ENCODE measurements at regions not wholly inside any gene's neighbourhood (a gene's known extent, or its start where the extent isn't known, plus 50 kb on each side); places are given as distances from the start of the nearest gene placed in this dataset.

DNA sequence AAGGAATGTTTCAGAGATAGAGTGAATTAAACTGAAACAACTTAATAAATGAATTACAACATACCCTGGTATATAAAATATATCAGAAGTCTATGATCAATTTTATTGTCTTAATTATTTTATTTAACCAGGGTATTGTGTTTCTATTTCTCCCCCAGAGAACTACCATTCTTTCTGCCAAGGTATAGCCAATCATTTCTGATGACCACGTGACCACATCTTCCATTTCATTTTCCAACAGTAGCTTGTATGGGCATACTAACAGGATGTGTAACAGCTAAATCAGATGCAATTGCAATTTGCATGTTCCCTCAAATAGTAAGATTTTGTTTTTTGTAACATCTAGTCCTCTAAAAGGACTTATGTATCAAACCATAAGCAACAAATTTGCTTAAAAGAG, 123.9 kb upstream of the COL1A2 start:
- H3K4me1 ChIP-seq (ENCODE audit: control insufficient read depth, insufficient read depth, low read length) = no peaks in the 10 kb centered on the region
- H3K27ac ChIP-seq (ENCODE audit: low read length) = no peak overlapping the region
- peaks cover 0 to 2% of the 10 kb centered on the region in 2 donors for H3K27me3 Mint-ChIP-seq (ENCODE audit: low read depth in 2 of 2)
- H3K36me3 ChIP-seq (ENCODE audit: control insufficient read depth, insufficient read depth, low read length) = no peaks in the 10 kb centered on the region
- ATAC-seq = no peak
- H3K36me3 Mint-ChIP-seq = no peaks in the 10 kb centered on the region
- no peaks in the 10 kb centered on the region for H3K27me3 ChIP-seq (ENCODE audit: control insufficient read depth, insufficient read depth, low read length)
- H3K9me3 ChIP-seq (ENCODE audit: control insufficient read depth, insufficient read depth, low read length) = no peaks in the 10 kb centered on the region
- intact Hi-C loops (cut with micrococcal nuclease) = no loop called here
- 75% methylated on average over 1 of the region's 1 CpG for WGBS (ENCODE audit: insufficient coverage)
- no peaks in the 10 kb centered on the region for H3K4me1 Mint-ChIP-seq
- no peak overlapping the region for H3K27ac Mint-ChIP-seq
- no peak overlapping the region for H3K4me3 ChIP-seq (ENCODE audit: low read length)
- DNase-seq = no peak
- no peaks in the 10 kb centered on the region for H3K9me3 Mint-ChIP-seq
- no peak overlapping the region for H3K4me3 Mint-ChIP-seq
- TF ChIP-seq CTCF (IDR thresholded peaks at IDR 0.05) = no peak

DNA sequence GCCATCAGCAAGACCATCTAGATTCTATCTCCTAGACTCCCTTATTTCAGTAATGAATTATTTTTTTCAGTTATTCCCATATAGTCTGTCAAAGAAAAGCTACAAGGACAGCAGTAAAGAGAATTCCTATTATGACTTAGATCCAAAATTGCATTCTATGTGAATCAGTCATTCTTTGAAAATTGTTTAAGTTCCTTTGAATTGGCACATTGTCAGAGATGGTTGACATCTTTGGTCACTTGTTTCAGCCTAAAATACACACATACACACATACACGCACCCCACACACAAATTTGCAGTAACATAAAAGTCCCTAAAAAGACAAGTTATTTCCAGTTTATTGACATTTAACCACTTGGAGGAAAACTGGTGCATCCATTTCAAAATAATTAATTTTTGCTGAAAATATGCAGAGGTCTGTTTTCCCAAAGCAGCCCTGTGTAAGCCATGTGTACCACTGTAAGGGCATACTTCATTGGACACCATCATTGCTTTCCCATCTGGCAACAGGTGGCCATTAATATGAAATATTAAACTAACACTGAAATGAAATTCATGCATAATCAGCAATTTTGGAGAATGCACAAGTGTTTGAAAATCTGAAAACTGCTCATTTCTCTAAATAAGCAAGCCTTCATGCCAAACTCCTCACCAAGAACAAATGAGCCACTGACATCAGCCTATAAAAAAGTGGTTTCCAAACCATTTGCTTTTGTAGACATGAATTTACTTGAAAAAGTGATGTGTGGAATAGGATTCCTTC, 121.7 kb upstream of the COL1A2 start:
- no peak overlapping the region for H3K27ac ChIP-seq (ENCODE audit: low read length)
- no peaks in the 10 kb centered on the region for H3K4me1 Mint-ChIP-seq
- no peak for TF ChIP-seq CTCF (IDR thresholded peaks at IDR 0.05)
- no peaks in the 10 kb centered on the region for H3K9me3 ChIP-seq (ENCODE audit: control insufficient read depth, insufficient read depth, low read length)
- no peak for DNase-seq
- H3K4me1 ChIP-seq (ENCODE audit: control insufficient read depth, insufficient read depth, low read length) = no peaks in the 10 kb centered on the region
- no peaks in the 10 kb centered on the region for H3K36me3 Mint-ChIP-seq
- no peak for ATAC-seq
- 75% methylated on average over 1 of the region's 1 CpG for WGBS (ENCODE audit: insufficient coverage)
- H3K27me3 Mint-ChIP-seq (ENCODE audit: low read depth in 2 of 2) = no peaks in the 10 kb centered on the region
- H3K36me3 ChIP-seq (ENCODE audit: control insufficient read depth, insufficient read depth, low read length) = no peaks in the 10 kb centered on the region
- no peak overlapping the region for H3K27ac Mint-ChIP-seq
- no peak overlapping the region for H3K4me3 Mint-ChIP-seq
- intact Hi-C loops (cut with micrococcal nuclease) = no loop called here
- no peaks in the 10 kb centered on the region for H3K9me3 Mint-ChIP-seq
- H3K4me3 ChIP-seq (ENCODE audit: low read length) = no peak overlapping the region
- no peaks in the 10 kb centered on the region for H3K27me3 ChIP-seq (ENCODE audit: control insufficient read depth, insufficient read depth, low read length)

DNA sequence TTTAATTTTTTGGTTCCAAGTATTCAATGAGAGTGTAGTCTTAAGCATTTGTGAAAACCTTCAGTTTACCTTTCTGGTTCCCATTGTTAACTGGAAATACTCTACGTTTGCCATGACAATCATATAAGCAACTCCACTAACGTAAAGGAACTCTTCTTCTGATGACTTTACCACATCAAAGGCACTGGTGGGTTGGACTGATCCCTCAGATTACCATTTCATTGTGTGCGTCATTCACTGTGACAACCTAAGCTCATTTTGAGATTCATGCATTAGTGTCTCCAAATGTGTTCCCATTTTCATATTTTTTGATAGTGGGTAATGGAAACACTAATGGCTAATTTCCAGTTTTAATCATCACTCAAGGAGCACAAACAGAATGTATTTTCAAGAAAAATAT, 119.9 kb upstream of the COL1A2 start:
- no peak for TF ChIP-seq CTCF (IDR thresholded peaks at IDR 0.05)
- Histone ChIP-seq H3K27me3 (ENCODE audit: control insufficient read depth, insufficient read depth, low read length) (no peaks in the 10 kb centered on the region), H3K27ac (ENCODE audit: low read length) (no peak overlapping the region), H3K9me3 (ENCODE audit: control insufficient read depth, insufficient read depth, low read length) (no peaks in the 10 kb centered on the region), H3K4me3 (ENCODE audit: low read length) (no peak overlapping the region), H3K36me3 (ENCODE audit: control insufficient read depth, insufficient read depth, low read length) (no peaks in the 10 kb centered on the region), H3K4me1 (ENCODE audit: control insufficient read depth, insufficient read depth, low read length) (no peaks in the 10 kb centered on the region)
- H3K9me3 Mint-ChIP-seq = no peaks in the 10 kb centered on the region
- DNase-seq (no peak), ATAC-seq (no peak)
- no peaks in the 10 kb centered on the region for H3K4me1 Mint-ChIP-seq
- no peaks in the 10 kb centered on the region for H3K27me3 Mint-ChIP-seq (ENCODE audit: low read depth in 2 of 2)
- no peak overlapping the region for H3K4me3 Mint-ChIP-seq
- H3K36me3 Mint-ChIP-seq = no peaks in the 10 kb centered on the region
- no peak overlapping the region for H3K27ac Mint-ChIP-seq
- intact Hi-C loops (cut with micrococcal nuclease) = no loop called here
- 41% methylated on average over 3 of the region's 3 CpGs for WGBS (ENCODE audit: insufficient coverage)

DNA sequence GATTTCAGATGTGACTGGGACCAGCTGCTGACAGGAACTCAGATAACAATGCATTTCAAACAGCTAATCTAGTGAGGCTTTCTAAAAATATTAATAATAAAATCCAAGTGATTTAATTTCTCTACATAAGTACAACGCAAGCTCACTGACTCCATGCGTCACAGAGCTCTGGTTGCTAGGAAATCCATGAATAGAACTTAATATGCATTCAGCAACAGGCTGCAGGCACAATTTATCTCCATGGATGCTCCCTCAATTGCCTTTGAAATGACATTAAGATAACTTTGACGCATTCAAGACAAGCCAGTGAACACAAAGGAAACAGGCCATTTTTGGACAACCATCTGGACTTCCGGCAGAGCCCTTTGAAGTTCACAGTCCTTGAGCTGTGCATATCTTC, 118.7 kb upstream of the COL1A2 start:
- Histone ChIP-seq H3K9me3 (ENCODE audit: control insufficient read depth, insufficient read depth, low read length) (no peaks in the 10 kb centered on the region), H3K27ac (ENCODE audit: low read length) (no peak overlapping the region), H3K27me3 (ENCODE audit: control insufficient read depth, insufficient read depth, low read length) (no peaks in the 10 kb centered on the region), H3K4me1 (ENCODE audit: control insufficient read depth, insufficient read depth, low read length) (no peaks in the 10 kb centered on the region), H3K4me3 (ENCODE audit: low read length) (no peak overlapping the region), H3K36me3 (ENCODE audit: control insufficient read depth, insufficient read depth, low read length) (no peaks in the 10 kb centered on the region)
- ATAC-seq = no peak
- intact Hi-C loops (cut with micrococcal nuclease) = no loop called here
- Mint-ChIP-seq H3K4me1 (no peaks in the 10 kb centered on the region), H3K36me3 (no peaks in the 10 kb centered on the region), H3K9me3 (no peaks in the 10 kb centered on the region), H3K27ac (no peak overlapping the region), H3K4me3 (no peak overlapping the region), H3K27me3 (ENCODE audit: low read depth in 2 of 2) (no peaks in the 10 kb centered on the region)
- 90% methylated on average over 4 of the region's 4 CpGs for WGBS (ENCODE audit: insufficient coverage)
- no peak for TF ChIP-seq CTCF (IDR thresholded peaks at IDR 0.05)
- no peak for DNase-seq

All from natural killer cell (primary cell).